GM21528 (cell line): ENCODE measurements at regions not wholly inside any gene's neighbourhood (a gene's known extent, or its start where the extent isn't known, plus 50 kb on each side); places are given as distances from the start of the nearest gene placed in this dataset.
A peak's percentile ranks its signal among the peaks of the same experiment; 100 is the strongest.
"Not testable (repeated sequence)": the region's sequence is repeated elsewhere in the genome, so short reads cannot be mapped to it uniquely, and the experiment has no call there.

Experiments used
- ATAC-seq: cut with Tn5 transposase; IDR thresholded peaks from one replicate; pipeline ENCODE4 v1.9.1; 2021; ENCODE audit warnings: mild to moderate bottlenecking, moderate library complexity; ENCODE audit not compliant: unreplicated experiment, low FRiP score

DNA sequence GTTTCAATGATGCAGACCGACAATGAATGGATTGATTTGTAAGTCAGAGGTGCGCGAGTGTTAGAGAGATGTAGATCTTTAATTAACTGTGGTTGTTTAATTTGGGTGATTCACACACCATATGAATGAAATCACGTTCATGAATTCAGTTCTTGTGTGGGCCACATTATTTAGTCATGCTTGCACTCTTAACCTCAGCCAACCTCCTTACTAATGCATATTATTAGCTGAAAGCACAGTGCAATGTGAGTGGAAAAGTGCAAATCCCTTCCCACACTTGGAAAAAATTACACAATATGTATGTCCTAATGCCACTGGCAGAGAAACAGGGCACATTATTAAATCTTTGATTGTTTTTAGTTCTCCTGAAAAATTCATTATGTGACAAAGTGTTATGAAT lies 512.5 kb downstream of the BCKDHB start:
- ATAC-seq, result no peak

DNA sequence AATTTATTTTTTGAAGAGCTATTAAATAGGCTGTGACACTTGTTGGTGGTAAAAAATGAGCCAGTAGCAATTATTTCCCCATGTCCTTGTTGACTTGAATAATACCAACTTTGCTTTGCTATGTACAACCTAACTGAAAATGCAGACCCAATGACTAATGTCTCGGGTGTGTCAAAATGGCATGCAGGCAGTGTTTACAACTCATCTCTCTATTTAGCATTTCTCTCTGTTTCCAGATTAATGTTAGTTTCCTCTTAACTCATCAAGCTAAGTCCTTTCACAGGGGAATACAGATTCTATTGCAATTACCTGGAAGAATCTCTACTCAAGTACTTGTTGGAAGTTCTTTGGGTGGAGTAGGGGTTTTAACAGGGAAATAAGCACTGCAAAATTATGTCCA lies 504.4 kb downstream of the BCKDHB start:
- ATAC-seq, result no peak

DNA sequence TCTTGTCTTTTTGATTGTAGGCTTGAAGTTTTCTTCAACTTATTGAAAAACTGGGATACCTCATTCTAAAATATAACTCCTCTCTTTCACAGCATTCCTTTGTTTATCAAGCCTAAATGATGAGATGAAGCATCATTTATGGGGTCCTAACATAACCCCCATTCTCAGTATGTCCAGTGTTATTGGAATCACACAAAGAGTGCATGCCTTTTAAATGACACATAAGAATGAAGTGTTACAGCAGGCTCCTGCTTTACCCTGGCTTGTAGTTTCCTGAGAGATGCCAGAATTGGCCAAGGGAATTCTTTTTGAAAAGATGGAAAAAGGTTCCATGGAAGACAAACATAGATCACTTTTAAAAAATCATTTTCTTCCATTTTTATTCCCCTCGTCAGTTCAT lies 502.4 kb downstream of the BCKDHB start:
- no peak for ATAC-seq

DNA sequence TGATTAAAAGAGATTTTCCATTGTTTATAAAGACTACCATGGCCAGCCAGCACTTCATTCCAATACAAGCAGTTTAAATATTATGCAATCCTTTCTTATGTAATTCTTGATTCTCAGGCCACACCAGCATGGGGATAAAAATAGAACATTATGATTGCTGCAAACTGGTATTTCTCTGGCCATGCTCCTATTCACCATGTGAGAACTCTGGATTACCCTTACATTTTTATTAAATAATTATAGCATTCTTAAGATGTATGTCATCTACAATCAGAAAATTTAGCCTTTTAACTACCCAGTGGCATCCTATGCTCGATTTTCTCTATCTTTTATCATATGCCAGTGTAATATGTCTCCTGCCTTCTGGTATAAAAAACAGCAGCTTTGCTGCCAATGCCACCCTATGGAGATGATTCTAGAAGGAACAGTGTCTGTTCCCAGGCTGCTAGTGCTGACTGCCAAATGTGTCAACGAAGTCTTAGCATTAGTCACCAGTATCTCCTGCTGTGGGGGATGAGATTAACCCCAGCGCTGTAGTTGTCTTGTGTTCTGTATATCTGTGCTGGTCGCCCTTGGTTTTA lies 501.4 kb downstream of the BCKDHB start:
- no peak for ATAC-seq

DNA sequence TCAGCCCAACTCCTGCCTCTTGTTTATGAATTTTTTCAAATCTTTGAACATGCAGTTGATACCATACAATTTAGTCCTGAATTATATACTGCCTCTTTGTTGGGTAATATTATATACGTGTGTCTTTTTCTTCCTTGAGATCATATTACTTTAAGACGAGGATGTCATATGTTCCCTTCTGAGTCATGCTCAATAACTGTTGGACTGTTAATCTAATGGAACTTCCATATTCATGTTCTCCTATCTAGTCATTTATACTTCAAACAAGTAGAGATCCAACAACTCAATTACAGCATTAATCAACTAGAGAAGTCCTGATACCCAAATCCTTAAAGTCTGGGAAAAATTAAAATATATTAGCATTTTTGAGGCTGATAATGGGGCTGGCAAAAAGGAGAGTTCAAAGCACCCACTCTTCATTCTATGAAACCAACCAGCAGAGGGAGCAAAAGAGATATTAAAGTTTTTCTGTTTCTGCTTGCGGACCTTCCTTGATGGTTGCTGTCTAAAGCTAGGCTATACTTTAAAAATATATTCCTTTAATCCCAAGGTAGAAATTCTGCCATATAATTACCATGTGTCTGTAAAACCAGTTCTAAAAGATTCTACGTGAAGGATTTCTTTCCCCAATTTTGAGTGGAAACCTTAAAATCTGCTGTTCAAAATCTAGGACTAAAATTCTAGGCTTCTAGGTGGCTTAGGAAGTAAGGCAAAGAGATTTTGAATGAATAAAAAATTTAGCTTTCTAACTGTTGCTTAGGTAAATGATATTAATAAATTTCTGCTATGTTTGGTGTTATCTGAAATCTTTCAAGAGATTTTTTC lies 498.9 kb downstream of the BCKDHB start:
- ATAC-seq, result no peak

DNA sequence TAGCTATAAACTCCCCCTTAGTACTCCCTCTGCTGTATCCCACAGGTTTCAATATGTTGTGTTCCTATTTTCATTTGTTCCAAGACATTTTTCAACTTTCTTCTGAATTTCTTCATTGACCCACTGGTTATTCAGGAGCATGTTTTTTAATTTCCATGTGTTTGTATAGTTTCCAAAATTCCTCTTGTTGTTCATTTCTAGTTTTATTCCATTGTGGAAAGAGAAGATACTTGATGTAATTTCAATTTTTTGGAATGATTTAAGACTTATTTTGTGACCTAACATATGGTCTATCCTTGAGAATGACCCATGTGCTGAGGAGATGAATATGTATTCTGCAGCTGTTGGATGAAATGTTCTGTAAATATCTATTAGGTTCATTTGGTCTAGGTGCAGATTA lies 497.2 kb downstream of the BCKDHB start:
- no peak for ATAC-seq

DNA sequence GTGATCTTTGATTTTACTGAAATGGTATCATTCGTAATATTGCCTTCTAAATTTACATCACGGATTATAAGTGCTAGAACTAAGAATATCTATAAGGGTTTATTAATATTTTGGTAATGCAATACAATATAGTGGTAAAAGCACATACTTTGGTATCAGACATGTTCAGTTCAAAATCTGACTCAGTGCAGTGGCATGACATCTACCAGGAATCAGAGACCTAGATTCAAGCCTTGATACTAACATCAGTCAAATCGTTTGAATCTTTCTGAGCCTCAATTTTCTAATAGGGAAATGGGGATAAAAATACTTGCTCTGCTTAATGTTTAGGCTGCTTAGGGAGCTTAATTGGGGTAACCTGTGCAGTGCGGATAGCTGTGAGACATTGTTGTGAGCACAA lies 488.0 kb downstream of the BCKDHB start:
- ATAC-seq, result no peak

DNA sequence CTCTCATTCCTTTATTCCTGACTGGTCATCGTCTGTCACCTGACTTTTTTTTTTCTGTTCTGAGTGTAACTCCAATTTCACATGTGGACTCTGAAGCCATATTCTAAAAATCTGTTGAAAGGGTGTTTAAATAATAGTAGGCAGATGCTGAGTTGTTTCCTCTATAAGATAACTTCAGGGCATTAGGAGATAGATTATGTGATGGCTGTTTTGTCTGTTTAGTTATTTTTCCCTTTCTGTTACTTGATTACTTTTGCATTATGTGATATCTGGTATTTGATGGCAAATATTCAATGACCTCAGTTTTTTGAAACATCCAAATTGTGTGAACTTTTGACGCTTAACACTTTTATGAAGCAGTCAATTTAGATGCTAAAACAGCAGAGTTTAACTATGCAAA lies 486.0 kb downstream of the BCKDHB start:
- no peak for ATAC-seq

DNA sequence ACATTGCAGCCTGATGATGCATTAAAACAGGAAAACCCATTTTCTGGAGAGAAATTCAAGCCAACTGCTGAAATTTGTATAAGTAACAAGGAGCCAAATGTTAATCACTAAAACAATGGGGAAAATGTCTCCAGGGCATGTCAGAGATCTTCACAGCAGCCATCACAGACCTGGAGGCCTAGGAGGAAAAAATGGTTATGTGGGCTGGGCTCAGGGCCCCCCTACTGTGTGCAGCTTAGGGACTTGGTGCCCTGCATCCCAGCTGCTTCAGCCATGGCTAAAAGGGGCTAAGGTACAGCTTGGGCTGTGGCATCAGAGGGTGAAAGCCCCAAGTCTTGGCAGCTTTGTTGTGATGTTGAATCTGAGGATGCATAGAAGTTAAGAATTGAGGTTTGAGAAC lies 479.8 kb downstream of the BCKDHB start:
- no peak for ATAC-seq

DNA sequence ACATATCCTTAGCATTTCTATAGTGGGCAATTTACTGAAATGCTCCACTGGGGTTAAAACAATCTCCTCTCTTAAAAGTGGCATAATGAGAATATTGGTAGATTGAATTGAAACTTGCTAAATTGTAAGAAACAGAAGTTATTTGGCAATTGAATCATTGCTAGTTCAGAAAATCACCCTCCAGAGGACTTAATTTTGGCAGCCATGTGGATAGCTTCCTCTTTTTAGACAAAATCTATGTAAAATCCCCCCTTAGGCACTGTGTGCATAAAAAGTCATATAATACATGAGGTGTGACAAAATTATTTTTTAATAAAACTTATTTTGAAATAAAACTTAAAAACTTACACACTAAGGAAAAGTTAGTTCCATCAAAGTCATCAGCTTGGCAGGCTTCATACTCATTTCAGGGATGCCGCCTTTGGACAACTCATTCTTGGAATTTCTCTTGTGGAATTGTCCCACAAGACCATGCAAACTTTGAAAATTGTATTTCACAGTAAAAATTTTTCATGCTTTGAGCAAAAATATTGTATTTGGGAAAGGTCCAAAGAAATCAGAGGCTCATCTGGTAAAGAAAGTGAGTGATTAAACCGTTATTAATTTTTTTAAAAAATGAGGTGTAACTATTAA lies 473.0 kb downstream of the BCKDHB start:
- no peak for ATAC-seq

DNA sequence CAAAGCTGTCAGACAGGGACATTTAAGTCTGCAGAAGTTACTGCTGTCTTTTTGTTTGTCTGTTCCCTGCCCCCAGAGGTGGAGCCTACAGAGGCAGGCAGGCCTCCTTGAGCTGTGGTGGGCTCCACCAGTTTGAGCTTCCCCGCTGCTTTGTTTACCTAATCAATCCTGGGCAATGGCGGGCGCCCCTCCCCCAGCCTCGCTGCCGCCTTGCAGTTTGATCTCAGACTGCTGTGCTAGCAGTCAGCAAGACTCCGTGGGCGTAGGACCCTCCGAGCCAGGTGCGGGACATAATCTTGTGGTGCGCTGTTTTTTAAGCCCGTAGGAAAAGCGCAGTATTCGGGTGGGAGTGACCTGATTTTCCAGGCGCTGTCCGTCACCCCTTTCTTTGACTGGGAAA lies 466.8 kb downstream of the BCKDHB start:
- ATAC-seq, result not testable (repeated sequence)

DNA sequence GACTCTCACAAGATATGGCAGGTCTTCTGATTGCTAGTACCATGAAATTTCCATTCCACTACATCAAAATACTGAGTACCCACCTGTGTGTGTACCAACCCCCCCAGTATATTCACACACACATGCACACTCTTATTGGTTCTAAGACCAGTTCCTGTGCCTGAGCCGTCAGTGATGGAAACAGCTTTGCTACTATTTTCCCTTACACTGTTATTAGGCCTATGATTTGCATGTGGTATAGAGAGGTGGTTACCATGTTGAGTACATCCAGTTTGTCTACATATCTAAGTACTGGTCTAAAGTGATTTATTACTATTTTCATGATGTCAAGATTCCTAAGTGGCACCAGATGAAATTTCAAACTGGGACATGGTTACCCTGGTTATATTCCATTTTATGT lies 459.9 kb downstream of the BCKDHB start:
- ATAC-seq, result peak; percentile 58

DNA sequence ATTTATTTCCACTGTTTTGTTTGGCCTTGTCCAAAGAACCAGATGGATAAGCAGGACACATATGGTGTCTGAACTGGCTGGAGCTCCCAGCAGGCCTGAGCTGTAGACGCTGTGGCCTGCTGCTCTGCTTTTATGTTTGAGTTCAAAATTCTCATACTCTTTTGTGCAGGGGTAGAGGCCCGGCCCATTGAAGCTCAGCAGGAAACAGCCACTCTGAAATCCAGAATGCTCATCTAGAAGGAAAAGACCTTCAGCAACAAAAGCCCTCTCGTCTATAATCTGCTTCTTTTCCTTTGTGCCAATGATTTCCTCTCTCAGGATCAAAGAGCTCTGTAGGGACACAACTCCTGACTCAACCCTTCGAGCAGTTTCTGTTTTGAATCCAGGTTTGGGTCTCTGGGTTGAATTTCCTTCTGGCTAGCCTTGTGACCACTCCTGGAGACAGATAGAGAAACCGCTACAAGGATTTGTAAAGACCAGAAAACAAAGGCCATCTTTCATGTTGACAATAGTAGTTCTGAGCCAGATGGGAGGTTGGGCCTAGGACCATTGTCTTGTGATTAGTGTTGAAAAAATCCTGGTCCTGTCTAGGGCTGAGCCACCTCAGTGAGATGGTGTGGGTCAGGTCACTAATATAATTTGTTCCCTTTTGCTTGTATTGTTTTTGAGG lies 446.7 kb downstream of the BCKDHB start:
- ATAC-seq, result no peak

DNA sequence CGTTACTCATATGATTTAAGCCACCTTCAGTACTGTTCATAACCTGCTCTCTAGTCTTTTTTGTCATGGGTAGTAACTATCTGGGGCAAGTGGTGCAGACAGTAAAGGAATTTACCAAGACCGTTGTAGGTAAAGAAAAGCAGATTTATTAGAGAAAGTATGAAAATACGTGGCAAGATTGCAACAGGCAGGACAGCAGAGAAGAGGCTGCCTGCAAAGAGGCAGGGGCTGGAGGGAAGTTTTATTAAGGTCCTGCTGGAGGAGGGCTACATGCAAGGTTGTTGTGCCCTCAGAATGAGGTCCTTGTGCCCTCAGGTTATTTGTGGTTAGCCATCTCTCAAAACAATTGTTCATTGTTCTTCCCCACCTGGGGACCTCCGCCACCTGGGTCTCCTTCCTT lies 444.3 kb downstream of the BCKDHB start:
- no peak for ATAC-seq

DNA sequence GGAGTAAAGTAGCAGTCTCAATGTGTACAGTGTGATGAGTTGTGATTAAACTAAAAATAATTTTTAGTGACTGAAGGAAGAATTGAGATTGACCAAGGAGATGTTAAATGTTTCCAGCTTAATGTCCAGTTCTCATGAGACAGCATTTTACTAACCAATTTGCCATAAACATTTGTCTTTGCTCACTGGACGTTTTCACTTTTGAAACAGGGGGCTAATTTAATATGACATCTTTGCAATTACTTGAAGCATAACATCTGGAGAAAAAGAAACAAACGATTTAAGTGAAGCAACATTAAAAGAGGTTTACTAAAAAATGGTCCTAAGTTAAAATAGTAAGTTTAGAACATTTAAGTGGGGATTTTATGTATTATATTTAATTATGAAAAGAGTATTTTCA lies 443.8 kb downstream of the BCKDHB start:
- no peak for ATAC-seq

DNA sequence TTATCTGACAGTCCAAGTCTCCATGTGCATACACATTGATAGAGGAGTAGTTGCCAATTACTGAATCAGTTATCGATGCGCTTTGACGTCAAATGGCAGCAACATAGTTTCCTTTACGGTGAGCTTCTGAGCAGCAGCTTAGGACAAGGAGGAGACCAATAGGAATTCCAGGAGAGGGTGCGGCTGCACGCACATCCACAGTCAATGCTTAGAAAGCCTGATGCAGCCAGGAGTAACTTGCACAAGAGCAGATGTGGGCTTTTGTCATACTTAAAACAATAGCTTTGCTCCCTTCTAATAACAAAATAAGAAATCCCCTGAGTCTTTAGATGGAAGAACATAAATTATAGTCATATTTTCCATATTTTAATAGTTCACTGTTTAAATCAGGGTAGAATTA lies 442.1 kb downstream of the BCKDHB start:
- ATAC-seq, result no peak

DNA sequence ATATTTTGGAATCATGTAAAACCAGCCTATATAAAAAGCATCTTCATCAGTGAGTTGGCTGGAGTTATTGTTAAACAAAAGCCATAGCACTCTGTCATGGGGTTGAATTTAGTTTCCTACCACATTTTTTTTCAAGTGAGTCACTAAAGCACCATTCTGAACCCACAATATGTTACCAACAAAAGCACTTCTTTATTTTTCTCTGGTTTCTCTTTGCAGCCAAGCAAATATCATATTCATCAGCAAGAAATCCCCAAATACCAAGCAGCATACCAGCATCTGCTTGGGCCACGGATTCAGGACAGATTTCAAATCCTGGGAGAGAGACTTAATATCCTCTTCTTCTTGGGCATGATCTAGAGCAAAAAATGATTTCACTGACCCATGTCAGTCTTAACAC lies 441.4 kb downstream of the BCKDHB start:
- no peak for ATAC-seq

DNA sequence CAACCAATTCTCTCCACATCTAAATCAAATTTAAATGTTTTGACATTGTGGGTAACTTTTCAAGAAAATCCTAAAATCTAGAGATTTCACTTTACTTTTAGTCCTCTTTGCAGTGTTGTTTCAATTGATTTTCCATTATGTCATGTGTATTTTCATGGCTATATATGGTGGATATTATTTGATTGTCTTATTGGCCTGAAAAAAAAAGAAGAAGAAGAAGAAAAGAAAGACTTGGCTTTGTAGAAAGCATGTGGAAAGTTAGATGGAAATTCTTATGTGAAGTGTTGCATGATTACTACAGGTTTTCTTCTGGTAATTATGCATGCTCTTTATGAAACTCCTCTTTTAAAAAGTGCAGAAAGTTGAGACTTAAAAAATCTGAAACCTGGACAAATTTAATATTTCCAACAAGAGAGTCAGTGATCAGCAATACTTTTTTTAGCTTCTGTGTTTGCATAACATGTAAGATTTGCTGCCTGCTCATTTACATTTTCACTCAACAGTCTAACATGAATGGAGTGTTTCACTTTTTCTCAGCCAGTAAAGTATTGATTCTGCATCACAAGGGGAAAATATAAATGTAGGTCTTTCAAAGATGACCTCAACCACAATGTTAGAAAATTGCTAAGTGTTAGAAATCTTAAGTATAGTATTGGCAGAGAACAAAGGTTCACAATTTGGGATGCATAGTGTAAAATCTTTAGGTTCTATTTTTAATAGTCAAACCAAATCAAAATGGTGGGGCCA lies 438.7 kb downstream of the BCKDHB start:
- no peak for ATAC-seq

DNA sequence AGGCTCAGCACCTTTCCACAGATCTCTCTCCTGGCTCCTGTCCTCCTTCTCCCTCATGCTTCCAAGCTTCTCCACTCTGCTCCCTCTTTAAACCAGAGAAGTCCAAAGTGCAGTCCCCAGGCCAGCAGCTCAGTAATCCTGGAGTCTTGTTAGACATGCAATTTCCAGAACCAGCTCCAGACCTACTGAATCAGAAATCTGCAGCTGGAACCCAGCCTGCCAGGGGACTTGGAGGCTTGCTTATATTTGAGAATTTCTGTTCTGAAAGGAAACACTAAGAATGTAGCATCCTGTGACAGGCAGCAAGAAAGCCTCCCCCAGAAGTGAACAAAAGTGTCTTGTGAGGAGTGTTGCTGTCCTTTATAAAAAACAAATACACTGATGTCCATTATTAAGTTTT lies 438.1 kb downstream of the BCKDHB start:
- no peak for ATAC-seq

DNA sequence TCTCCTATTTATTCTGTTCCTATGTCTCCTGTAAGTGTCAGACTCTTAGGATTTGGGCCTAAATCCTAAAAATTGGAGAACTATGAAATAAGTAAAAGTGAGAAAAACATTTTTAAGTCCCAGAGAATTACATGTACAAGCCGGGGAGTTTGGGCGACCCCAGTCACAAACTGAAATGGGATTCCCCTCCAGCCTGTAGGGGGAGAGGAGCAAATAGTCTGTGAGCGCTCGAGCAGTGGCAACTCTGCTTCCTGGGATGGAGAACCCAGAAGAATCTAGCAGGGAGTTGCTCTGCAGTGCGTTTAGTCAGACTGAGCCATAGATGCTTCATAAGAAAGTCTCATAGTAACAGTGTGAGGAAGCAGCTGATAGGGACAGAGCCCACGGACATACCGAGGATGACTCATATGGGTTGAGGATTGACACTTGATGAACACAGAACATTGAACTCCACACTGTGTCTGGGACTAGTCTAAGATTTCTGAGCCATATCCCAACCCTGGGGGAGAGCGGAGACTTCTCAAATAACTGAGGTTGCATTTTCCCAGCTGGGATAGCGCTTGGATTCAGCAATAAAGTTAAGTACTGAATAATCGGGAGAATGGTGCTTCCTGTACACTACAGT lies 437.2 kb downstream of the BCKDHB start:
- ATAC-seq, result no peak
